WI38 (cell line): ENCODE measurements at regions not wholly inside any gene's neighbourhood (a gene's known extent, or its start where the extent isn't known, plus 50 kb on each side); places are given as distances from the start of the nearest gene placed in this dataset.

Experiments
- H3K4me3 ChIP-seq: 2 replicates; pipeline ENCODE4 v1.5.1; 2011; ENCODE audit warnings: low read depth, mild to moderate bottlenecking, control low read depth, low read length
- TF ChIP-seq, protein P1 (sequence below): IDR thresholded peaks from 2 replicates; pipeline ENCODE4 v1.5.1; 2012; ENCODE audit warnings: low read depth, mild to moderate bottlenecking, control low read depth, low read length

GRCh38 chr12:38156497-38157245, 159.9 kb upstream of the ALG10B start:
- H3K4me3 ChIP-seq = no peak overlapping the region

GRCh38 chr12:38157274-38157932, 159.2 kb upstream of the ALG10B start:
- H3K4me3 ChIP-seq = no peak overlapping the region
- TF ChIP-seq, protein P1, sequence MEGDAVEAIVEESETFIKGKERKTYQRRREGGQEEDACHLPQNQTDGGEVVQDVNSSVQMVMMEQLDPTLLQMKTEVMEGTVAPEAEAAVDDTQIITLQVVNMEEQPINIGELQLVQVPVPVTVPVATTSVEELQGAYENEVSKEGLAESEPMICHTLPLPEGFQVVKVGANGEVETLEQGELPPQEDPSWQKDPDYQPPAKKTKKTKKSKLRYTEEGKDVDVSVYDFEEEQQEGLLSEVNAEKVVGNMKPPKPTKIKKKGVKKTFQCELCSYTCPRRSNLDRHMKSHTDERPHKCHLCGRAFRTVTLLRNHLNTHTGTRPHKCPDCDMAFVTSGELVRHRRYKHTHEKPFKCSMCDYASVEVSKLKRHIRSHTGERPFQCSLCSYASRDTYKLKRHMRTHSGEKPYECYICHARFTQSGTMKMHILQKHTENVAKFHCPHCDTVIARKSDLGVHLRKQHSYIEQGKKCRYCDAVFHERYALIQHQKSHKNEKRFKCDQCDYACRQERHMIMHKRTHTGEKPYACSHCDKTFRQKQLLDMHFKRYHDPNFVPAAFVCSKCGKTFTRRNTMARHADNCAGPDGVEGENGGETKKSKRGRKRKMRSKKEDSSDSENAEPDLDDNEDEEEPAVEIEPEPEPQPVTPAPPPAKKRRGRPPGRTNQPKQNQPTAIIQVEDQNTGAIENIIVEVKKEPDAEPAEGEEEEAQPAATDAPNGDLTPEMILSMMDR = no peak

More at GRCh38 chr12:38156497-38157245, 159.9 kb upstream of the ALG10B start:
- TF ChIP-seq, protein P1 = no peak

- no peak overlapping the region for H3K4me3 ChIP-seq
- TF ChIP-seq, protein P1 = no peak
Measured at GRCh38 chr12:38157933-38158401, 158.6 kb upstream of the ALG10B start.

DNA sequence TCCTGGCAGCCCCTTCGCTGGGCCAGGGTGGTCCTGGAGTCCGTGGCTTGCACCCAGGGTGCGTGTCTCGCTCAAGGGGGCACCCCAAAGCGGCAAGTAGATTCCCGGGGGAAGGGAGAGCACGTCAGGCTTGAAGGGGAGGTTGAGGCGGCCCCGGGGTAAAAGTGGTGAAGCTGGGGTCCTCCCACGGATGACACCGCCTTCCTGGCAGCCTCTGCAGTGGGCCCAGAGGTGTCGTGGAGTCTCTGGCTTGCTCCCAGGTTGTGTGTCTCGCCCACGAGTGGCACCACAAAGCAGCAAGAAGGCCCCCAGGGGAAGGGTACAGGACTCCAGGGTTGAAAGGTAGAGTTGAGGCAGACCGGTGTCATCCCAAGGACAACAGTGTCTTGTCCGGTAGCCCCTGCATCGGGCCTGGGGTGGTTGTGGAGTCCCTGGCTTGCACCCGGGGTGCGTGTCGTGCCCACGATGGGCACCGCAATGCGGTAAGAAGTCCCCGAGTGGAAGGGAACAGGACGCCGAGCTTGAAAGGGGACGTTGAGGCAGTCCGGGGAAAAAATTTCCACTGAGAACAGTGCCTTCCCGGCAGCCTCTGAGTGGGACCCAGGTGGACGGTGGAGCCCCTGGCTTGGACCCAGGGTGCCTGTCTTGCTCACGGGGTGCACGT, 158.0 kb upstream of the ALG10B start:
- TF ChIP-seq, protein P1 = no peak
- no peak overlapping the region for H3K4me3 ChIP-seq

GRCh38 chr12:38159092-38159551, 157.5 kb upstream of the ALG10B start:
- TF ChIP-seq, protein P1 = no peak
- no peak overlapping the region for H3K4me3 ChIP-seq

DNA sequence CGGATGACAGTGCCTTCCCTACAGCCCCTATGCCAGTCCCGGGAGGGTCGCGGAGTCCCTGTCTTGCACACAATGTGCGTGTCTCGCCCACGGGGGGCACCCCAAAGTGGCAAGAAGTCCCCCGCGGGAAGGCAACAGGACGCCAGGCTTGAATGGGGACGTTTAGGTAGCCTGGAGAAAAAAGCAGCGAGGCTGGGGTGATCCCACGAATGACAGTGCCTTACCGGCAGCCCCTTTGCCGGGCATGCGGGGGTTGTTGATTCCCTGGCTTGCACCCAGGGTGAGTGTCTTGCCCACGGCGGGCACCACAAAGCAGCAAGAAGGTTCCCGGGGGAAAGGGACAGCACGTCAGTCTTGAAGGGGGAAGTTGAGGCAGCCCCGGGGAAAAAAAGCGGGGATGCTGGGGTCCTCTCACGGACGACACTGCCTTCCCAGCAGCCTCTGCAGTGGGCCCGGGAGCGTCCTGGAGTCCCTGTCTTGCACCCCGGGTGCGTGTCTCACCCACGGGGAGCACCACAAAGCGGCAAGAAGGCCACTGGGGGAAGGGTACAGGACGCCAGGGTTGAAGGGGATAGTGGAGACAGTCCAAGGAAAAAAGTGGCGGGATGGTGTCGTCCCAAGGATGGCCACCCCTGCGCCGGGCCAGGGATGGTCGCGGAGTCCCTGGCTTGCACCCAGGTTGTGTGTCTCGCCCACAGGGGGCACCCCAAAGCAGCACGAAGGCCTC, 156.8 kb upstream of the ALG10B start:
- TF ChIP-seq, protein P1 = no peak
- H3K4me3 ChIP-seq = no peak overlapping the region
